Fibroblast of skin of abdomen (primary cell): ENCODE measurements at regions not wholly inside any gene's neighbourhood (a gene's known extent, or its start where the extent isn't known, plus 50 kb on each side); places are given as distances from the start of the nearest gene placed in this dataset.
"Not testable (repeated sequence)": the region's sequence is repeated elsewhere in the genome, so short reads cannot be mapped to it uniquely, and the experiment has no call there.

Source experiments
- DNase-seq: peaks from one replicate; pipeline ENCODE4 v3.0.0-alpha.2; 2013

- DNase-seq = no peak
Observed at GRCh38 chr14:84850595-84850994, 679.3 kb upstream of the FLRT2 start.

- DNase-seq = no peak
Observed at GRCh38 chr14:84856751-84857534, 673.0 kb upstream of the FLRT2 start.

DNA sequence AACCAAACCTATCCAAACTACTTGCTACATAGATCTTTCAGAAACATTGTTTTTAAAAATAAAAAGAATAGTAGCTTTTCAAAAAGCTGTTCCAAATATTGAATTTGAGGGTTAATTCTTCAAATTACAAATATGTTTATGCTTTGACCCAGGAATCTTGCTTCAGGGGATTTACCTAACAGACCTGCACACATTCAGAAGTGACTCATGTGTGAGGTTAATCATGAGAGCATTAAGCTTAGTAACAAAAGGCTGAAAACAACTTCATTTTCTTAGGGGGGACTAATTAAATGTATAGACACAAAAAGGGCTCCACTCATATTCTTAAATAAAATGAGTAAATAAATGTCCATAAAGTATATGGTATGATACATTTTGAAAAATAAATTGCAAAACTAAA is 672.4 kb upstream of the FLRT2 start:
- no peak for DNase-seq

DNA sequence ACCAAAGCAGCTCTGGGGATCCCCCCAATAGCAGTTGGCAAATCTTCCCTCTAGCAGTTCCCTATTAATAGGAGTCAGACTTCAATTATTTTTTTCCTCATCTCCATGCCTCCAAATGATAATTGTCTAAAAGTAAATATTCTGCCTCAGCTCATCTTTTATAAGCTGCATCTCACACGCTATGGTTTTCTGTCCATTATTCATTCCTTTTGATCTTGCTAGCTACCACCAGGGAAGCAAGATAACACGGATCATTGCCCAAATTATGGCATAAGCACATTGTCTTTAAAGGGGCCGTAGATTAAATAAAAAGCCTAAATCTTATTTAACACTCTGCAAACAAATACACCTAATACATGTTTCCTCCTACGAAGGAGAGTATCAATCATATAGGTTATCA is 670.8 kb upstream of the FLRT2 start:
- no peak for DNase-seq

DNA sequence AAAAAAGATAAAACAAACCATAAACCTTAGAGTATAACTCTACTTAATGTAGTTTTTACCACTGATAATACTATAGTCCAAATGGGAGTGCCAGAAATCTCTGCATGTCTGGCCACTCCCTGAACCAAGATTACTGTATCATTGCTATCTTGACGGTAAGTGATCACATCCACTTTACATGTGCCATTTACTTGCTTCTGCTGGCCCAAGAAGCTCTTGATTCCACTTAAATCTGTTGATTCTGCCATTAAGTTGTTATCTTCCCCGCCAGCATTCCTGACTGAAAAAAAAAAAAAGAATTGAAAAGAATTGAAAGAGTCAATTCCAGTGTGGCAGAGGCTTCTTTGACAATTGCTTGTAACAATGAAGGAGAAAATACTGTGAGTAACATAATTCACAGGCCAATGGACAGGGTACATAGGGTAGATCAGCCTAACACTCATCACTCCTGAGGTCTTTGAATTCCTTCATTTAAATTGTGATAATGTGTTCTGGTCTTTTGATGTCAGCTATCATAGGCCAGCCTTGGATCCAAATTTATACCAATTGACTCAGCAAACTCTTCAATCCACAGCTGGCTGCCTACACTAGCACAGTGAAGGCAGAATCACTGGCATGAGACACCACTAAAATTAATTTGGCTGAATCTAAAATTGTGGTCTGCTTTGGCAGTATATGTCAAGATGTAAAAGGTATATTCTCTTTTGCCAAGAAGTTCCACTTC is 665.2 kb upstream of the FLRT2 start:
- peak; percentile 3 for DNase-seq

GRCh38 chr14:84871734-84872133 is 658.2 kb upstream of the FLRT2 start:
- no peak for DNase-seq

GRCh38 chr14:84874436-84874835 is 655.5 kb upstream of the FLRT2 start:
- DNase-seq = no peak

- no peak for DNase-seq
Observed at GRCh38 chr14:84877061-84877460, 652.9 kb upstream of the FLRT2 start.

DNA sequence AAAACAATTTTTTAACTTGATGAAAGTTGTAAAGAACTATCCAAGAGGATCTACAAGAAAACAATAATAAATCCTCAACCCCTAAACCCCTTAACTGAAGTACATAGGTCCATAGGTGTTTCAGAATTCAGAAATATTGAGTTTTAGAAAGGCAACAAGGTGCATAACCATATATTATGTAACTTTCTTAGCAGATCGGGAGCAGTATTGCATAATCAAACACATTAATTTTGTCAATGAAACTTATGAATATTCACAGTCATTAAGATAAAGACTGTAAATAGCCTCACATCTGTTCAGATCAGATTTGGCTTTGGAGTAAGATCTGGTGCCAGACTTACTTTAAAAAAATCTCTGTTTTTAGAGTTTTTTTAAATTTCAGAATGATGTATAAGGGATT is 647.1 kb upstream of the FLRT2 start:
- no peak for DNase-seq

DNA sequence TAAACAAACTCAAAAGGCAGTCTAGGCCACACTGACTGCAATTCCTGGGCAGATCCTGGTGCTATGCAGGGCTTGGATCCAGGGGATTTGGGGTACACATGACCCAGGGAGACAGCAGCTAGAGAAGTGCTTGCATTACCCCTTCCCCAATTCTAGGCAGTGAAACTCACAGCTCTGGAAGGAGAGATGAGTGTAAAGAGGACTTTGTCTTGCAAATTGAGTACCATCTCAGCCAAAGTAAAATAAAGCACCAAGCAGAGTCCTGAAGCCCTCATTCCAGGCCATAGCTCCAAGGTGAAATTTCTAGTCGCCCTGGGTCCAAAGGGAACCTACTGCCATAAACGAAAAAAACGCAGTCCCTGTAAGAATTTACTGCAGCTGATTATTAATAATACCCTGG is 644.9 kb upstream of the FLRT2 start:
- DNase-seq = no peak

DNA sequence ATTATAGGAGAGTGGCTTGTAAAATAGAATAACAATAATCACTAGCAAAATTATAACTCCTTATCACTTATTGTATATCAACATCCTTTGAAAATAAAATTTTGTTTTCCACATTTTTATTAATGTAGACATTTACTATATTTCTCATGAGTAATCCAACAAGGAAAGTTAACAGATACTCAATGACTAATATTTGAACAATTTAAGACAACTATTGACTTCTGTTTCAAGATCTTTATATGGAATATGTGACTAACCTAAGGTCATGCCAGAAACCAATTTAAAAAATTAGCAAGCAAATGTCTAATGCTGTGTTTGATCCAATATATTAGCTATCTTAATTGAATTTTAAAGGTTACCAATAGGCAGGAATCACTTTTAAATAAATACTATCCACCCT is 638.5 kb upstream of the FLRT2 start:
- no peak for DNase-seq

GRCh38 chr14:84894254-84894653 is 635.7 kb upstream of the FLRT2 start:
- no peak for DNase-seq

GRCh38 chr14:84922370-84922769 is 607.6 kb upstream of the FLRT2 start:
- DNase-seq = no peak

GRCh38 chr14:84926656-84927055 is 603.3 kb upstream of the FLRT2 start:
- DNase-seq = no peak

GRCh38 chr14:84927096-84927827 is 602.7 kb upstream of the FLRT2 start:
- peak; percentile 68 for DNase-seq

DNA sequence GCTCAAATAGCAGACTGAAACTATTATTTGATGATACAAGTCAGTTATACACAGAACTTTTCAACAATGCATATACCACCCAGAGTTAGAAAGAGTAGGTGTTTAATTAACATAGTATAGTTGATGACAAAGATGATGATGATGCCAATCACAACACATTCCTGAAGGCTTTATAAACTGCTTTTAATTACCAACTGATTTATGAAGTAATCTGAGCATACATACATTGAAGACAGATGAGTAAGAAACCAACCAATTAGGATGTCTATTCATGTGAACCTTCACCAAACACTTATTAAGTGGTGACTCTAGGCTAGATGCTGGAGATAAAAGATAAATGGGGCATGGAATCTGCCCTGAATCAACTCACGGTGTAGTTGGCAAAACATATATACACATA is 600.9 kb upstream of the FLRT2 start:
- peak; percentile 42 for DNase-seq

DNA sequence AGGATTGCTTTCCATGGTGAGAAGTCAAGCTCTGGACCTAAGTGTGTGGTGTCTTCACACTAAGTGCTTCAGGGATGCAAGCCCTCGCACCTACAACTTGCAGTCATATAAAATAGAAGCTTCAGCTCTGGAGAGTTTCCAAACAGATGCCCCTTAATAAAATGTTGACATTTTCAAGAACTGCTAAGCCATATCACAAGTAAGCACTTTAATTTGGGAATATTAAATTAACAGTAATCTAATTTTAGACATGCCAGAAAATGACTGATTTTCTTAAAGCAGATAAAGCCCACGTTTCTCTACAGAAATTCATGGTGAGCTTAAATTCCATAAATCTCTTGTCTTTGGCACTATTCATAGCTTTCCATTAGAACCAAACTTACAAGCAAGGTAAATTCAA is 600.1 kb upstream of the FLRT2 start:
- no peak for DNase-seq

DNA sequence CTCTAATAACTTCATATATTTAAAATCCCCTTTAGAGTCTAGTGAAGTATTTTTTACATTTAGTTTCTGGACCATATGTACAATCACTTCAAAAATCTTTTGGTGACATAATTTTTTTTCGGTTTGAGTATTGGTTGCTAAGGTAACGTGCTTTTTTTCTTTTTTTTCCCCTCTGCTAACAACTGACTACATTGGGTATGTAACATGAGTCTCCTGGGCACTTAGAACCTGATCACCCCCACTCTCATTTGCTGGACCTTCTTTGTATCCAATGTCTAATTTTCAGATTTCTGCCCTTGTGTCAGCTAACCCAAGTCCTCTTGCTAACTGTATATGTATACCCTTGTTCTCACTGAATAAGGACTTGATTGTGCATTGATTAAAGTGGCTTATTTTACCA is 592.9 kb upstream of the FLRT2 start:
- DNase-seq = no peak

DNA sequence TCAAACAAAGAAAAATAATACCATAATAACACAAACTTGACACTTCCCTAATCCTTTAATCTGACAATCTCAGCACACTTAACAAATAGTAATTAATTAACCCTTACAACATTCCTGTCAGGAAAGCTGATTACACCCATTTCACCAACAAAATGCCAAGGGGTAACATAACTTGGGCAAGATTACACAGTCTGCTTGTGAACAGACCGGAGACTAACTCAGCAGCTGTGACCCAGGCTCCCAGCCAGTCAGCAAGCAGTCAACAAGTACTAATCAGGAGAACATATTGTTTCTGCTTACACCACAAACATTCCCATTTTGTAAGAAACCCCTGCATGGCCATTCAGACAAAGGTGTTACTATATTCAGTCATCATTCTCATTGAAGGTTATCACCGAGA is 592.5 kb upstream of the FLRT2 start:
- DNase-seq = no peak

GRCh38 chr14:84944901-84945300 is 585.0 kb upstream of the FLRT2 start:
- DNase-seq = not testable (repeated sequence)

GRCh38 chr14:84959851-84960520 is 570.0 kb upstream of the FLRT2 start:
- DNase-seq = peak; percentile 12

DNA sequence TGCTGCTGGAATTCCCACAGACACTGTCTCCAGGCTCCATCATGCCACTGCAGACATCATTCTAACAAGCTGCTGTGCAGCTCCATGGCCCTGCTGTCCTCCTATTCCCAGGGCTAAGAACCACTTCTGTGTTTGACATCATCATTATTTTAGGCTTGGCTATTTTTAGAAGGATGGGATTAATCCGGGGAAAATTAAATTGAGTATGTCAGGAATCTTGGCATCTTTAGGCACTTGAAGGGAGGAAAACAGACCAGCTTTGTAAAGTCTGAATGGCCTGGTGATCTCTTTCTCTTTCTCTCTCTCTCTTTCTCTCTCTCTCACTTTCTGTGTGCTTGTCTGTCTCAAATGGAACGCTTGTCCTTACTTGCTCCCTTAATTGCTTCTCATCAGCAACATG is 568.3 kb upstream of the FLRT2 start:
- peak; percentile 11 for DNase-seq

- DNase-seq = no peak
Observed at GRCh38 chr14:84963518-84963917, 566.4 kb upstream of the FLRT2 start.
